GM10248 (cell line): ENCODE measurements at regions not wholly inside any gene's neighbourhood (a gene's known extent, or its start where the extent isn't known, plus 50 kb on each side); places are given as distances from the start of the nearest gene placed in this dataset.

Experiments
- CTCF ChIA-PET: fragments of 300-600 bp; sonication (Branson Sonifier 250); formaldehyde crosslinking; extraction: SDS; loops from one replicate; lab custom pipeline; 2021; ENCODE audit warnings: antibody characterized with exemption; lab: Yijun Ruan, JAX
- POLR2A ChIA-PET: fragments of 350-650 bp; sonication (Branson Sonifier 250); formaldehyde crosslinking; extraction: SDS; loops from one replicate; lab custom pipeline; 2020; ENCODE audit warnings: antibody characterized with exemption; lab: Yijun Ruan, JAX
- DNase-seq: peaks from one replicate; pipeline ENCODE4 v3.0.0; 2012; ENCODE audit errors: extremely low spot score
- CTCF ChIP-seq: IDR thresholded peaks from 2 replicates; pipeline ENCODE4 v1.5.1; 2012; ENCODE audit warnings: mild to moderate bottlenecking, low read depth; ENCODE audit errors: extremely low read depth, missing control alignments, control extremely low read depth

GRCh38 chr2:226183033-226183432 is 616.6 kb downstream of the IRS1 start:
- POLR2A ChIA-PET = no interaction called here

DNA sequence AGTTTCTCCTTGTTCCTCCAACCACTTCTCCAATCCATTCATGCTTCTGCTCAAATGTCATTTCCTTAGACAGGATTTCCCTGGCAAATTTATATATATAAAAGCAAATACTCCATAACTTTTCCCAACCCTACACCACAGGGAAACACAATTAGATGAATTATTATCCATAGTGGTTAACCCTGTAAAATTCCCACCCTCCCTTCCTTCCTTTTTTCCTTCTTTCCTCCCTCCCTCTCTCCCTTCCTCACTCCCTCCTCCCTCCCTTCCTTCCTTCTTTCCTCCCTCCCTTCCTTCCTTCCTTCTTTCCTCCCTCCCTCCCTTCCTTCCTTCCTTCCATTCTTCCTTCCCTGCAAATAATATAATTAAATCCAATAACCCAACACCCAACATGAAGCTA is 617.7 kb downstream of the IRS1 start:
- DNase-seq = no peak
- ChIA-PET POLR2A (no interaction called here), CTCF (no interaction called here)
- TF ChIP-seq CTCF = no peak

More at GRCh38 chr2:226183033-226183432, 616.6 kb downstream of the IRS1 start:
- TF ChIP-seq CTCF = no peak
- CTCF ChIA-PET = interaction anchor here (1.0 to 1.6 kb wide), 4 partner anchors 9 to 20 kb away, joined by 3 to 6 read pairs (median 3); no protein-coding TSS in a partner anchor
- no peak for DNase-seq

DNA sequence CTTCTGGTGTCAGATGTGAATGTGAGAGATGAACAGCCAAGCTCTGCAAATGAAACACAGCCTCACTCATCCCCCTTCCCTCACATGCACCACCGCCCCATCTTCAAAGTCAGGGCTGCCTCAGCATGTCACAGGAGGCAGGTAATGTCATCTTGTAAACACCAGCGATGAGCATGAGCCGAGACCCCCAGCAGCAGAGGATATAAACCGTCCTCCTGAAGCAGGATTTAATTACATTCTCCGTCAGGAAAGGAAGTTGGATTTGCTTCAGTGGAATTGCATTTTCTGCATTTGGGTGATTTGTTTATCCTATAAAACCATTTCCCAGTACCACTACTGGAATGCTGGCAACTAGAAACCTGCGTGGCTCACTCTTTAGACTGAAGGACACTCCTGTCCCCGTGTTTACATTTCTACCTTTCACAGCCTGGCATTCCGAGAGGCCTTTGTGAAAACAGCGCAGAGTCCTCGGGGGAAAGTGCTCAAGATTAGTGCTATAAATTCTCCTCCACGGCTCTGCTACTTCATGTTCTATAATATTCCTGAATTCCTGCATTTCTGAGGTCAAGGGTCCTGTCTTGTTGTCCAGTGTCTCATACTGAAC is 619.2 kb downstream of the IRS1 start:
- DNase-seq = no peak
- no peak for TF ChIP-seq CTCF
- ChIA-PET CTCF (no interaction called here), POLR2A (no interaction called here)

DNA sequence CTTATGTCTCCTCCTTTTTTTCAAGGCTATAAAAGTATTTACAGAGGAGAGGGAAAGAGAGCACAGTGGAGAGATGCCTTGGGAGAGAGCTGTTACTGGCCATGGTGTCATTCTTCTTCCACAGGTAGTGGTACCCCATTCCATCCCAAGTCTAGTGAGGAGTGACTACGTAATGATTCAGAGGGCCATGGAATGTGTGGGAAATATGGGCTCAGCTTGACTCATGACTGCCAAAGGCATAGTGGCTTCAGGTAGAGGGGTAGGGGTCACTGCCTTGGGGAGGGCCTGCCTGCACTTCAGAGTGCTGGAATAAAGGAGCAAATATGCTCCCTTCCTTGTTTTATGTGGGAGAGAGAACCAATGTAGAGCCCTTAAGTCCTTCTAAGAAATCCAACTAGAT is 620.6 kb downstream of the IRS1 start:
- CTCF ChIA-PET = interaction anchor here (0.9 to 1.0 kb wide), 2 partner anchors 37 to 46 kb away, joined by 3 read pairs; no protein-coding TSS in a partner anchor
- POLR2A ChIA-PET = no interaction called here
- no peak for TF ChIP-seq CTCF
- DNase-seq = no peak

GRCh38 chr2:226176283-226176984 is 623.2 kb downstream of the IRS1 start:
- ChIA-PET POLR2A (no interaction called here), CTCF (no interaction called here)
- no peak for DNase-seq
- no peak for TF ChIP-seq CTCF

- no peak for TF ChIP-seq CTCF
- CTCF ChIA-PET = no interaction called here
- DNase-seq = no peak
- POLR2A ChIA-PET = no interaction called here
Observed at GRCh38 chr2:226174390-226174789, 625.2 kb downstream of the IRS1 start.
